ENCODE measurements at regions not wholly inside any gene's neighbourhood (a gene's known extent, or its start where the extent isn't known, plus 50 kb on each side); places are given as distances from the start of the nearest gene placed in this dataset.

GRCh38 chr15:66630801-66631351 is 65.1 kb upstream of the LCTL start (continued):
- TF ChIP-seq POLR3G (IDR thresholded peaks at IDR 0.05; ENCODE audit: extremely low read depth, insufficient read length, insufficient replicate concordance), result no peak
- TF ChIP-seq HNRNPL (IDR thresholded peaks at IDR 0.05; ENCODE audit: low read depth, low read length), result peak; percentile 75; the same call in 1 of the 2 replicates
- TF ChIP-seq CBFB (CRISPR knock-in tag; IDR thresholded peaks at IDR 0.05), result no peak
- TF ChIP-seq SMARCA4 (IDR thresholded peaks at IDR 0.05), result peak; percentile 84; the same call in 1 of the 2 replicates
- TF ChIP-seq ETV5 (CRISPR knock-in tag; IDR thresholded peaks at IDR 0.05; ENCODE audit: low read depth), result peak; percentile 72
- peak; percentile 54 for TF ChIP-seq NEUROD1 (IDR thresholded peaks at IDR 0.05; ENCODE audit: borderline replicate concordance, low read depth, low read length, partially characterized antibody)
- TF ChIP-seq ZBTB2 (IDR thresholded peaks at IDR 0.05), result peak; percentile 80
- no peak for TF ChIP-seq MCM3 (IDR thresholded peaks at IDR 0.05)
- TF ChIP-seq, protein P1, sequence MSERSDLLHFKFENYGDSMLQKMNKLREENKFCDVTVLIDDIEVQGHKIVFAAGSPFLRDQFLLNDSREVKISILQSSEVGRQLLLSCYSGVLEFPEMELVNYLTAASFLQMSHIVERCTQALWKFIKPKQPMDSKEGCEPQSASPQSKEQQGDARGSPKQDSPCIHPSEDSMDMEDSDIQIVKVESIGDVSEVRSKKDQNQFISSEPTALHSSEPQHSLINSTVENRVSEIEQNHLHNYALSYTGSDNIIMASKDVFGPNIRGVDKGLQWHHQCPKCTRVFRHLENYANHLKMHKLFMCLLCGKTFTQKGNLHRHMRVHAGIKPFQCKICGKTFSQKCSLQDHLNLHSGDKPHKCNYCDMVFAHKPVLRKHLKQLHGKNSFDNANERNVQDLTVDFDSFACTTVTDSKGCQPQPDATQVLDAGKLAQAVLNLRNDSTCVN (CRISPR knock-in tag; IDR thresholded peaks at IDR 0.05), result no peak
- TF ChIP-seq DMBX1 (CRISPR knock-in tag; IDR thresholded peaks at IDR 0.05; ENCODE audit: borderline replicate concordance), result peak; percentile 73; the same call in 1 of the 2 replicates
- TF ChIP-seq THRA (IDR thresholded peaks at IDR 0.05), result no peak
- TF ChIP-seq EWSR1 (IDR thresholded peaks at IDR 0.05; ENCODE audit: borderline replicate concordance, low read depth, partially characterized antibody), result no peak
- no peak for TF ChIP-seq NR4A1 (CRISPR knock-in tag; IDR thresholded peaks at IDR 0.05)
- TF ChIP-seq NR4A1 (tag; IDR thresholded peaks at IDR 0.05), result peak; percentile 49; the same call in 1 of the 2 replicates
- peak in 1 of 2 experiments; percentile 72; a peak in 1 of 4 replicates for TF ChIP-seq ZNF639 (CRISPR knock-in tag; conservative IDR thresholded peaks at IDR 0.05 in 1 of 2, IDR thresholded peaks at IDR 0.05 in 1 of 2)
- TF ChIP-seq ARID3B (CRISPR knock-in tag; IDR thresholded peaks at IDR 0.05; ENCODE audit: borderline replicate concordance), result no peak
- no peak for TF ChIP-seq SLC30A9 (CRISPR knock-in tag; IDR thresholded peaks at IDR 0.05)
- TF ChIP-seq MYNN (IDR thresholded peaks at IDR 0.05), result peak; percentile 94
- TF ChIP-seq MYNN (CRISPR knock-in tag; IDR thresholded peaks at IDR 0.05), result no peak
- TF ChIP-seq ZNF583 (CRISPR knock-in tag; IDR thresholded peaks at IDR 0.05), result no peak; the same call in 1 of the 2 replicates
- no peak for TF ChIP-seq SP2 (IDR thresholded peaks at IDR 0.05; ENCODE audit: extremely low read depth, low read depth, low read length, poor library complexity, severe bottlenecking)
- TF ChIP-seq SP1 (CRISPR knock-in tag; IDR thresholded peaks at IDR 0.05), result peak; percentile 58
- peak; percentile 61 for TF ChIP-seq STAT5A (IDR thresholded peaks at IDR 0.05; ENCODE audit: borderline replicate concordance, low read length)

Data from K562 (cell line).